ENCODE measurements at regions not wholly inside any gene's neighbourhood (a gene's known extent, or its start where the extent isn't known, plus 50 kb on each side); places are given as distances from the start of the nearest gene placed in this dataset.

DNA sequence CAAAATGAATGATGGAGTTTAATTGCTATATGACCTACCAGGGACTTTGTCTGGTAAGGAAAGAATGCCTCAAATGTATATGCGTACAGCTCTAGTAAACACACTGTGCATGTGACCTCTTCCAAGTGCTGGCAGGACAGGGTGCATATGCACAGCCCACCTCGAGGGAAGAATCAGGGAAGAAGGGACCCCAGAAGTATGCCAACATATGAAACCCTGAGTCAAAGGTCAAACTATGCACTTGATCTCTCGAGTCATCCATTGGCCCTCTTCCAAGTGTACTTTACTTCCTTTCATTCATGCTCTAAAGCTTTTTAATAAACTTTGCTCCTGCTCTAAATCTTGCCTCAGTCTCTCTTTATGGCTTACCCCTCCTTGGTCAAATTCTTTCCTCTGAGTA lies 804.6 kb upstream of the COX7C start:
- no peaks in the 10 kb centered on the region for H3K4me1 ChIP-seq (ENCODE audit: insufficient read depth, low read length)
- no TSS peak for BruUV-seq (replicated peaks)
- no peaks in the 10 kb centered on the region for H3K27me3 ChIP-seq (ENCODE audit: control insufficient read depth in 1 of 2, insufficient read depth in 2 of 2, low read length in 2 of 2)
- no peak overlapping the region for H3K4me3 ChIP-seq (replicated peaks in 1 of 3; ENCODE audit: insufficient read depth in 1 of 3, low read depth in 2 of 3, low read length in 3 of 3)
- no peak overlapping the region for H3K9ac ChIP-seq (ENCODE audit: insufficient read depth, low read depth, low read length)
- H2AFZ ChIP-seq (ENCODE audit: low read length) = no peak overlapping the region
- ChIA-PET POLR2A (no interaction called here), CTCF (ENCODE audit: low intra/inter-chr PET ratio, low total read pairs) (no interaction called here)
- no peak overlapping the region for H3K4me2 ChIP-seq (ENCODE audit: low read depth, low read length)
- no peaks in the 10 kb centered on the region for H3K79me2 ChIP-seq (ENCODE audit: insufficient read depth, low read length)
- in situ Hi-C loops (cut with HindIII; ENCODE audit: extremely low pct_ligation_motif_present, low pct_unique_long_range_greater_than_20kb) (no loop called here), intact Hi-C loops (cut with micrococcal nuclease; ENCODE audit: unreplicated experiment) (no loop called here)
- no peak overlapping the region for H3K27ac ChIP-seq (ENCODE audit: extremely low read length, insufficient read depth, low read length)
- H3K36me3 ChIP-seq (replicated peaks in 1 of 2; ENCODE audit: control insufficient read depth in 1 of 2, insufficient read depth in 2 of 2, low read length in 2 of 2) = no peaks in the 10 kb centered on the region
- no peaks in the 10 kb centered on the region for H3K9me3 ChIP-seq (ENCODE audit: low read length)
- no peak for DNase-seq (ENCODE audit: low spot score)
- FAIRE-seq = no peak
- 20% methylated on average over 3 of the region's 3 CpGs for WGBS (ENCODE audit: low lambda C conversion rate)
- ATAC-seq = no peak
- TF ChIP-seq GPN1 (CRISPR knock-in tag; IDR thresholded peaks at IDR 0.05; ENCODE audit: borderline replicate concordance) = no peak
- TF ChIP-seq ZNF431 (CRISPR knock-in tag; IDR thresholded peaks at IDR 0.05; ENCODE audit: borderline replicate concordance, low read depth) = no peak
- no peak for TF ChIP-seq MLX (CRISPR knock-in tag; IDR thresholded peaks at IDR 0.05)
- TF ChIP-seq ONECUT2 (CRISPR knock-in tag; IDR thresholded peaks at IDR 0.05) = no peak
- no peak for TF ChIP-seq ARNTL (CRISPR knock-in tag; IDR thresholded peaks at IDR 0.05)
- TF ChIP-seq ZBTB7B (CRISPR knock-in tag; IDR thresholded peaks at IDR 0.05) = no peak
- no peak for TF ChIP-seq ZC3H13 (CRISPR knock-in tag; IDR thresholded peaks at IDR 0.05)
- TF ChIP-seq ZNF160 (CRISPR knock-in tag; IDR thresholded peaks at IDR 0.05) = no peak
- no peak for TF ChIP-seq RFX5 (IDR thresholded peaks at IDR 0.05; ENCODE audit: low read depth, low read length)
- TF ChIP-seq NFIC (IDR thresholded peaks at IDR 0.05; ENCODE audit: low read length) = no peak
- TF ChIP-seq ELK4 (CRISPR knock-in tag; IDR thresholded peaks at IDR 0.05; ENCODE audit: borderline replicate concordance) = no peak
- TF ChIP-seq SRSF4 (IDR thresholded peaks at IDR 0.05; ENCODE audit: low read depth, low read length, poor library complexity, severe bottlenecking) = no peak
- TF ChIP-seq ZNF142 (CRISPR knock-in tag; IDR thresholded peaks at IDR 0.05) = no peak
- TF ChIP-seq, protein P1, sequence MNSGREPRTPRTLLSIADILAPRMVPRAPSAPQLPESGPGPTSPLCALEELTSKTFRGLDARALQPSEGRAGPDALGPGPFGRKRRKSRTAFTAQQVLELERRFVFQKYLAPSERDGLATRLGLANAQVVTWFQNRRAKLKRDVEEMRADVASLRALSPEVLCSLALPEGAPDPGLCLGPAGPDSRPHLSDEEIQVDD (CRISPR knock-in tag; IDR thresholded peaks at IDR 0.05; ENCODE audit: borderline replicate concordance) = no peak
- TF ChIP-seq CAMTA2 (CRISPR knock-in tag; IDR thresholded peaks at IDR 0.05; ENCODE audit: borderline replicate concordance) = no peak
- TF ChIP-seq KDM5A (IDR thresholded peaks at IDR 0.05; ENCODE audit: borderline replicate concordance, low read length) = no peak
- no peaks in the 10 kb centered on the region for H4K20me1 ChIP-seq (ENCODE audit: insufficient read depth, low read length)

Data from HepG2 (cell line).